ENCODE measurements at regions not wholly inside any gene's neighbourhood (a gene's known extent, or its start where the extent isn't known, plus 50 kb on each side); places are given as distances from the start of the nearest gene placed in this dataset.

DNA sequence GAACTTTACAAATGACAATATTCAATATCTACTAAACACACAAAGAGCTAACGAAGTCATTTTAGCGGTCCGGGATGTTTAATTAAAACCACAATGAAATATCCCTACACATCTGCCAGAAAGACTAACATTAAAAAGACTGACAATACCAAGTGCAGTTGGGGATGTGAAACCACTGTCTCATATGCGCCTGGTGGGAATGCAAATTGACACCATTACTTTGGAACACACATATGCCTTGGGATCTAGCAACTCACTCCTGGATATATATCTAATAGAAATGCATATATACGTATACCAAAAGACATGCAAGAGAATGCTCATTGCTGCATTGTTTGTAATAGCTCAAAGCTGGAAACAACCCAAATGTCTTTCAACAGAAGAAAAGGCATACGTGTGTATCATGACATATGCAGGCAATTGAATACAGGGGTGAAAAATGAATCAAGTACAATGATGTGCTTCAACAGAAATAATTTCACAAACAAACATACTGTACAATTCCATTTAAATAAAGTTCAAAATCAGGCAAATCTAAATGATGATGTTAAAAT lies 153.3 kb downstream of the CARTPT start:
- DNase-seq, result no peak

DNA sequence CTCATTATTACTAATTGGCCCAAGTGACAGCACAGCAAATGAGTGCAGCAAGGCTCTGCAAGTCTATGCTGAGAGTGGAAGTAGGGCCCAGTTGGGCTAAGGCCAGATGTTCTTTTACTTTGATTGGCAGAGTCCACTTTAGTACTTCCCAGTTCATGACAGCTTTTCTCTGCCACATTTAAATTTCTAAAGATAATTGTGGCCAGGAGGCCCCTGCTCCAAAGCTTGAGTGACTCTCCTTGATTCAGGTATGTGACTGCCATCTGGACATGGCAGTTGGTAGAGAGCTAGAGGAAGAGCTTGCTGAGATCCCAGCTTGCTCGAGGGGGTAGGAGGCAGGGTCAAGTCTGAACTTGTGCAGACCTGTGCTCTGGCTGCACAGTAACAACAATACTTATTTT lies 154.1 kb downstream of the CARTPT start:
- DNase-seq, result no peak

DNA sequence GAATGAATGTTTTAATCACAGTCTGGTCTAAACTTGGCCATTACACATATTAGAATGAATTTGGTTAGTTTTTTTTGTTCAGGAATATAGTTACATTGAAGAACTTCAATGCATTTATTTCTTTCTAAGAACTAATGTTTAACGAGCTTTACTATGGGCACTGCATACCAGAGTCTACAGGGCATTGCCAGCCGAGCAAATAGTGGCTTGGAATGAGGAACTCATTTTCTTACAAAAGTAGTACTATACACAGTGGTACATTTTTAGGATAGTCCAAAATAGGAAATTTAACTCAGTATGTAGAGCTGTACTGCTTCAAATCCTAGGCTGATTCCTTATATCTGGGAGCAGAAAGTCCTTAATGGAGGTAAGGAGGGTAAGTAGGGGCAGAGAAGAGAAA lies 155.4 kb downstream of the CARTPT start:
- DNase-seq, result no peak

DNA sequence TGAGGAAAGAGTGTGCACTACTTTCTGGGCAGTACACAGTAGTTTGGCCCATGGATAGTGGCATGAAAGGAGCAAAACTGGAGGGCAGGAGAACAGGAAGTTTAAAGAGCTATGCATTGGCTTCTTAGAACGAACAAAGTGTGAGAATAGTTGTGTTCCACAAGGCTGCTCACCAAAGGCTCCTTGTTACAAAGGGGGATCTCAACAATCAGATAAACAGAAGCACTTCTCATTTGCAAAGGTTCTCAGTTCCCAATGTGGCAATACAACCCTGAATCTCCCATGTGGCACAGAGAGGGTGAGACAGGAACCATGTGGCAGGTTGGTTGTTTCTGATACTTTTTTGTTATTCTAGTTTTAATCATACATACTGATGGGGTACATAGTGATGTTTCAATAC lies 158.4 kb downstream of the CARTPT start:
- no peak for DNase-seq

DNA sequence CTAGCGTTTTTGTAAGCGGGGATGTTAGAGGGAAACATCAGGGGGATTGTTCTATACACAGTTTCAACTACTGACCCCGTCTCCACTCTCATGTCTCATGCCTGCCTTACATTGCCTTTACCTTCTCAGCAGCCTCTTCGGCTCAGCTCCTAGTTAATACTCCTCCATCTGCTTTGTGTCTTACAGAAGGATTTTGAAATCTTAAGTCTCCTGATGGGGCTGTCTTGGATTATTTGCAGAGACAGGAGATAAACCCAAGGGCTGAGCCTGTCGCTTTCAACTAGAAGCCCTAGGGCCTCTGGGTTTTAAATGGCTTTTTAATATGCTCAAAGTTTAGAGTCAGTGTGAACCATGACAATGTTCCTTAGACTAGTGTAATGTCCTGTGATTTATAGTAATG lies 161.5 kb downstream of the CARTPT start:
- no peak for DNase-seq

DNA sequence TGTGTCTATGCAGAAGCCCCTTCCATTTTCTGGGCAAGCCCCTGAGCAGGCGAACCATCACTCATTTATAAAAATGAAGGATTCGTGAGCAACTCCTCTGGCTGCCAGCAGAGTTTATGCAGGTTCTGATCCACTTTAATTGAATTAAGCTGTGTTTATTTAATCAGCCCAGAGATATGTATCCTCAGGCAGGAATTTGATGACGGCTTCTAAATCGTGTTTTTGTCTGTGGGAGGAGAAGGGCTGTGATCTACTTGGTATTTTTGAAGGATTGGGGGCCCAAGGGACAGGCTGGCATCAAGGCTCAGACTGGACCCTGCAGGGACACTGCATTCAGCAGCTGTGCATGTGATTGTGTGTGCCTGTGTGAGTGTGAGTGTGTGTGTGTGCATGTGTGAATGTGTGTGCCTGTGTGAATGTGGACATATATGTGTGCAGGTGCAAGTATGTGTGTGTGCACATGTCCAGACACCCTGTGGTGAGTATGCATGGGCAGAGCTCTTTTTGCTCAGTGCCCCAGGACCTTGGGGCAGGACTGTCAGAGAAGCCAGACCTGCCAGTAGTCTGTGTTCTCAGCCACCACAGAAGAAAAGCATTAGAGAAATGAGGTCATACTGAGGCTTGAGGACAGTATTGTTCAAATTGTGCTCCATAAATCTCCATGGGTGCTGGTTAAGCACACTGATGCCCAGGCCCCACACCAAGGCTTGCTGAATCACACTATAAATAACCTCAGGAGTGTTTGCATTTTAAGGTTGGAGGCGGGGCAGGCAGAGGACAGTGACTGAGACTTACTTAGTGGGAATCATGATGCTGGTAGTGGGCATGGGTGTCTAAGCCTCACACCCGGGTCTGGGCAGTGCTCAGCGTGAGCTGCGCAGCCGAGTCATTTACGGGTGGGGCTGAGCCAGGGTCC lies 164.0 kb downstream of the CARTPT start:
- no peak for DNase-seq

DNA sequence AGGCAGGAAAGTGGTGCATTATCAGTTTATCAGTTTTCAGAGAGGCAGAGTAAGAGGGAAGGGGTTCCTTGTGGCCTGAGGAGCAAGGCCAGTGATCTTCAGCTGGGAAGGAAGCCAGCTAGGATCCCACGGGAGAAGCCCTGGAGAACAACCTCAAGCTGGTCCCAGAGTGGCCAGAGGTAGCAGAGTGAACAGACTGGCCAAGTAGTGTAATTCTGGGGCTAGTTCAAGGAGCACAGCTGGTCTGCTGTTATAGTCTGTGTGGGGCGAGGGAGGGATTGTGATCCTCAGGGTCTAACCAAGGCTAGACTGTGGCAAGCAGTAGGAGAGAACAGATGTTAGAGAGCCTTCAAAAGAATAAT lies 164.6 kb downstream of the CARTPT start:
- DNase-seq, result no peak

DNA sequence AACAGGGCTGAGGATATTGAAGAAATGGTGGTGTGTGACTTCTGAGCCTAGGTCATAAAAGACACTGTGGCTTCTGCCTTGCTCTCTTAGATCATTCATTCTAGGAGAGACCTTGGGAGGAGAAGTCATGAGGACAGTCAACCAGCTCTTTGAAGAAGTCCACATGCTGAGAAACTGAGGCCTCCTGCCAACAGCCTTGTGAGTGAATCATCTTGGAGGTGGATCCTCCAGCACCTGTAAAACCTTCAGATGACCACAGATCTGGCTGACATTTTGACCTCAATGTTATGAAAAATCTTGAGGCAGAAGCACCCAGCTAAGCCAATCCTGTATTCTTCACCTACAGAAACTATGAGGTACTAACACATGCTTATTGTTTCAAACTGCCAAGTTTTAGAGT lies 165.9 kb downstream of the CARTPT start:
- DNase-seq, result no peak

DNA sequence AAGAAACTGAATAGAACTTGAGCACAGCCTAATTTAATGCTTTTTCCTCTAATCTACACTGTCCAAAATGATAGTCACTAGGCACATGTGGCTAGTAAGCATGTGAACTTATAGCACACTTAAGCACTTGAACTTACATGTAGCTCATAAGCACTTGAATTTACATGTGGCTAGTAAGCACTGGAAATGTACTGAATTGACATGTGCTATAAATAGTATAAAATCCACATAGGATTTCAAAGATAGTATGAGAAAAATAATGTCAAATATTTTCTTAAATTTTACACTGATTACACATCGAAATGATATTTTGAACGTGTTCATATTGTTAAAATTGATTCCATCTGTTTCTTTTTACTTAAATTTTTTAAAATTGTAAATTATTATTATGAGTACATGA lies 167.3 kb downstream of the CARTPT start:
- no peak for DNase-seq

DNA sequence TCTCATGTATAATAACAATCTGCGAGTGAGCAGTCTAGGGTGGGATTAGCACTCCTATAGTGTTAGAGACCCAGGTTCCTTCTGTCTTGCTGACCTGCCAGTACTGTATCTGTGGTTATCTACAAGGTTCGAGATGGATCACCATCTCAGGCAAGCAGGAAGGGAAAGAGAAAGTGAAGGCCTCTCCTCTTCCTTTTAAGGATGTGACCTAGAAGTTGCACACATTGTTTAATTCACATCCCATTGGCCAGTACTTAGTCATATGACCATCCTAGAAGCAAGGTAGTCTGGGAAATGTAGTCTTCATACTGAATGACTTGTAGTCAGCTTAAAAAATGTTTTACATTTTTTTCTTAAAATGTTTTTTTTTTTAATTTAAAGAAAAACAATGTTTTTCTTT lies 168.6 kb downstream of the CARTPT start:
- no peak for DNase-seq

DNA sequence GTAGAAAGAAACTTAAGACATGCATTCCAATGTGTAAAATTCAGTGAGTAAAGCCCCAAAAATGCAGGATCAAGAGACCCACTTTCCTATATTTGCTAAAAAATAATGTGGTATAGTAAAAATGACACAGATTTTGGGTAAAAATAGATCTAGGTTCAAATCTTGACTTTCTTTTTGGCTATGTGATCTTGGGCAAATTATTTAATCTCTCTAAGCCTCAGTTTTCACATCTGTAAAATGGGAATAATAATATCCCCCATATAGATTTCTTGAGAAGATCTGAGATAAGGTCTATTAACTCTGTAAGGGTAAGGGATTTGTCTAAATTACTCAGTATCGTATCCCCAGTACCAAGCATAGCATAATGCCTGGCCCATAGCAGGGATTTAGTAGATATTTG lies 172.3 kb downstream of the CARTPT start:
- DNase-seq, result no peak

DNA sequence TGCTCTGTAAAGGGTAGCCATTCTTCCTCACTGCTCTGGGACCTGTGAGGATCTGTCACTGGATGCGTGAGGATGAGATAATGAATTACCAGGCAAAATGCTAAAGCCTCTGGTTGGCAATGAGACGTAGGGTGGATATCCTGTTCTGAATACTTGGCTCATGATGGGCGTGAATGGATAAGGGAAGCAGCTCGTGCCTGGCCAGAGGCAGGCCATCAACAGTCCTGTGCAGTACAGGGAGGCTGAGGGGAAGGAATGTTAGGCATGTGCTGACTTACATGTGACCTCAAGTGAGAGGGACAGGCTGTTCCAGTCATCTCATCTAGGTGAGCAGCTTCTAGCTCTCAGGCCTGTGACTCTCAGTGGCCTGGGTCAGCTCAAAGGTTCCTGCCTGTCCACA lies 172.8 kb downstream of the CARTPT start:
- DNase-seq, result no peak

DNA sequence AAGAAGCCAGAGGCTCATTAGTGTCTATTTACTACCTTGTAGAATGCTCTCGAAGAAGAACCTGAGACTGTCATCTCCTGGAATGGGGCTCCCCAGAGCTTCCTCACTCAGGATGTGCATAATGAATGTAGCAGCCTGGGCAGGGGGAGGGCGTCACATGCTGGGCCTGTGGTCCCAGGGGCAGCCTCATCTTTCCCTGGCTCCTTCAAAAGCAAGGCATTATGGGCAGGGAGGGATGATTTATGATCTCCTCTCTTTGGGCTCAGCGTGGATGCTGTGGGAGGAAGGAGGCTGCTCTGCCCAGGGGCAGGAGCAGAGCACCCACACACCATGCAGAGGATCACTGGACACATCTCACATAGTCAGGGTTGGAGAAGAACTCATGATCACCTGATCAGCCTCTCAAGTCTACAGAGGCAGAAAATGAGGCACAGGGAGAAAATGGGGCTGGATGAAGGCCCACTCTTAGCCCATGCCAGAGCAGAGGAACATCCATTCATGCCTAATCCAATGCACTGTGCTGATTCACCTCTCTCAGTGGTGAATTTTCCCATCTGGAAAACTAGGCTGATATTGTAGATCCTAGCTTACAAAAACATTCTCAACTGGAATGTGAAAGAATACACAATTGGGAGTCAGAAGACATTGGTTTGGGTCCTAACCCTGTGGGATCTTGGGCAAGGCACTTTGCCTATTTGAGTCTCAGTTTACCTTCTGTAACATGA lies 173.7 kb downstream of the CARTPT start:
- no peak for DNase-seq

DNA sequence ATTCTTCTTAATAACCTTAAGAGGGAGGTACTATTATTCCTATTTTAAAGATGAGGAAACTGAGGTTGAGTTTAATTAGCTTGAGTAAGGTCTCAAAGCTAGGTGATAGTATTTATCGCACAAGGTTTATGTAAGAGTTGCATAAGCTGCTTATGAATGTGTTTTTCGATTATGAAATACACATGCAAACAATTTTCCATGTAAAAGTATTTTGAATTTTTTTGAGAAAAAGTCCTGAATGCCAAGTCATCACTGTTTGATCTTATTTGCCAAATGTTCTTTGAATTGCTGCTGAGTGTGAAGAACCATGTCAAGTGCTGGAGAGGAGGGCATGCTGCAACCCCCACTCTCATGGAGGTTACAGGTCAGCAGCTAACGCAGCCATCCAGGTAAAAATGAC lies 174.4 kb downstream of the CARTPT start:
- DNase-seq, result no peak

DNA sequence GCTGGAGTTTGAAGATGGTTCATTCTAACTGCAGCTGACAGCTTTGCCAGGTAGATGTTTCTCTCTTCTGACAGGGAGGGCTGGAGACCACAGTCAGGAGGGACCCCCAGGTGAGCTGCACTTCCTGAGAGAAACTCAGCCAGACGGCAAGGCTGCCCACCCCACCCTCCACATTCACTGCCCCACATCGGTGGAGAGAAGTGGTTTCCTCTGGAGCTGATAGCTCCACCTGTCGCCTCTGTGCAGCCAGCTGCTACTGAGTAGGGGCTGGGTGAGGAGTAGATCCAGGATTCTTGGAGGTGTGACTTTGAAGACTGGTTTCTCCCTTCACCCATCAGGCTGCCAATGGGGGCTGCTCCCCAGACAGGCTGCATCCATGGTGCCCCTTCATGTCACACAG lies 175.0 kb downstream of the CARTPT start:
- DNase-seq, result no peak

DNA sequence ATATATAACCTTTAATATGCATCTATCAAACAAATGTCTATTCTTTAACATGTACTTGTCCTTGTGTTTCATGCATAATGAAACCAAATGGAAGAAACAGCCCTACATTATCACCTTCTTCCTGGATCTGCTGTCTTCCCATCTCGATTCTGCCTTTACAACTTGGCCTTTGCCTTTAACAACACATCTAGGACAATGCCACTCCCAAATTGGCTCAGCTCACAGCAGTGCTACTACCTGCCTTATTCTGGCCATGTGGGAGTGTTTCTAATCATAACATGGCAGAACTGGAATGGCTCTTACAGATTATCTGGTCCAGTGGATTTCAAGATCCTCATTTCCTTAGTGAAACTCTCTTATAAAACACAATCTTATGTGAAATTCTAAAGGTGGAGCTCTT lies 176.5 kb downstream of the CARTPT start:
- DNase-seq, result no peak

DNA sequence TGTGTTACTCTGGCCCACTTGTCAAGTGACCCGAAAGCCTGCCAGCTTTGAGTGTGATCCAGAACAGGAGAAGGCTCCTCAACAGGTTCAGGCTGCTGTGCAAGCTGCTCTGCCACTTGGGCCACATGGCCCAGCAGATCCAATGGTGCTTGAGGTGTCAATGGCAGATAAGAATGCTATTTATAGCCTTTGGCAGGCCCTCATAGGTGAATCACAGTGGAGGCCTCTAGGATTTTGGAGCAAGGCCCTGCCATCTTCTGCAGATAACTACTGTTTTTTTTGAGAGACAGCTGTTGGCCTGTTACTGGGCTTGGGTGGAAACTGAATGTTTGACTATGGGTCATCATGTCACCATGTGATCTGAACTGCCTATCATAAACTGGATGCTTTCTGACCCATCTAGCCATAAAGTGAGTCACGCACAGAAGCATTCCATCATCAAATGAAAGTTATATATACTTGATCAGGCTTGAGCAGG lies 180.8 kb downstream of the CARTPT start:
- no peak for DNase-seq

DNA sequence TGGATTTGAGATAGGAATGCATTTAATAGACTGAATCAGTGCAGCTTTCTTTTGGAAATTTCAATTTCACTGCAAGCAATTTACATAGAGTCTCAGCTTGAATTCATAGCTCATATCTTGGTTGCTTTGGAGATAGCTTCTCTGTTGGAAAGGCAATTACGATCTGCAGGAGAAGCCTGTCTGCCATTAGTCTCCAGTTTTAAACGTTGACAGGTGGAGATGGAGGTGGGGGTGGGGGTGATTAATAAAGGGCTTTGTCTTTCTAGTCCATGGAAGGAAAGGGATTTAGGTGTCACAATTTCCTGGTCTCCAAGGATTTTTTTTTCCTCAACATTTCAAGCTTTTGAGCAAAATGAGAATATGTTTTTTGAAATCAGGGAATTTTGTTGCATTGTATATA lies 184.7 kb downstream of the CARTPT start:
- no peak for DNase-seq

DNA sequence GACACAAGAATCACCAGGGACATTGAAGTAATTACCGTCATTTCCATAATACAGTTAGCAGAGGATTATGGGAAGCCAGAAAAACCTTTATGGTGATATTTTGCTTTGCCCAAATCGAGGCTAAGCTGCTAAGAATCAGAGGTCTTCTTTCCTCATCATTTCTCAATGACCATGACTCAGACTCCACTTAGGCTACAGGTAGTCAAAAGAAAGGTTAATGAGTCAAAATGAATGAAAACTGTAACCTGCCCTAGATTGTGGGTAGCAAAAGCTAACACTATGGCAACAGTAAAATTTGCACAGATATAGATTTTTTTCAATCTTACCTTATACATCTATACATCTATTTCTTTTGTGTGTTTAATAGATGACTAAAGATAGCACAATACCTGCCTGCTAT lies 185.8 kb downstream of the CARTPT start:
- DNase-seq, result no peak

DNA sequence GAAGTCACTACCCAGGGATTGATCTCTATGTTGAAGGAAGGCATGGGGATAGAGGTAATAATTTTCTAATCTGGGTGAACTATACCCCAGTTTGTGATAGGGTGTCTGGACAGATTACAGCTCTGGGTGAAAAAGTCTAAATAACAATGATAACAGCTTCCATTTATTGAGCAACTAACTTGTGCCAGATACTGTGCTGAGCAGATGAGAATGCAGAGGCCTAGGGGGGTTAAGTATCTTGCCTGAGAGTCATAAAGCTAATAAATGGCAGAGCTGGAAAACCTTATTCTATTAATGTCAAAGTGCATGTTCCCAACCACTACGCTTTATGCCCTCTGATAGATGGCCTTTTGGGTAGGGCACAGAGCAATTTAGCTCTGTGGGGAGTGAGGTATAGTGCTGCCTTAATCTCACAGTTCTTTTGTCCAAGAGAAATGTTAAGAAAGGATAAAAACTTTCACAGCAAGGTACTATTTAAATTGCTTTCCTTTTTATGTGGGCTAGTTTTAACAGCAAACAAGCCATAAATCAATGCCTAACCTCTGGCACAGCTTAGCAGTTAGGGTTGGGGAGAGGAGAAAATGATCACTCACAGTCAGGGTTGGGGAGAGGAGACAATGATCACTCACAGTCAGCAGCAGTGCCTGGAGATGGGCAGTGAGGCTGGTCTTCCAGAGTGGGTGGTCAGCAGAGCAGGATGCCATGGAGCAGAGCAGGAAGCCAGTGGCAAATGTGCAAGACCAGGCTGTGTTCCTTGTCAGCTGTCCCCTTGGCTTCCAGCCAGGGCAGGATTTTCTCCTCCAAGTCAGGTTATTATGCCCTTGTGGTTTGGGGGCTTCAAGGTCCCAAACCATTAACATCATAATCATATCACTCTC lies 187.0 kb downstream of the CARTPT start:
- DNase-seq, result no peak

DNA sequence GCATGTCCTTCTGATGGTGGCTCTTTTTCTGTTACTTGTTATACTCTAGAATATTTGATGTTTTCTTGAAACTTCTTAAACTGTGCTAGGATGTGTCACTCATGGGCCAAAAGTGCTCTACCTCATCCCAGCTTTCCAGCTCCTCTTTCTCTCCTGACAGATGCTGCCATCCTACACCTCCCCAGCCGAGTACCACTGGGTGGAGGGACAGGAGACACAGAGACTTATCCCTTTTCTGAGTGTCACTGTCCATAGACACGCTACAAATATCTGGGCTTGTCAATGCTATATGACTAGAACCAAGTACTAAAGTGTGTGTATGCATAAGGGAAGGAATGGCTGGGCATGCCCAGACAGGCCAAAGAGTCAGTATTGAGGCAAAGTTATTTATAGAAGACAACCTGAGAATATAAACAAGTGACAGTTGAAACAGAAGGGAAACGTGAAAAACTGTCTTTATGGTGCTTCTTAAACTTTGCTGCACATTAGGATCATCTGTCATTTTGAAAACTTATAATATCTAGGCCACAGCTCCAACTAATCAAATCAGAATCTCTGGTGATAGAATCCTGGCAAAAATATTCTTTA lies 188.0 kb downstream of the CARTPT start:
- no peak for DNase-seq

DNA sequence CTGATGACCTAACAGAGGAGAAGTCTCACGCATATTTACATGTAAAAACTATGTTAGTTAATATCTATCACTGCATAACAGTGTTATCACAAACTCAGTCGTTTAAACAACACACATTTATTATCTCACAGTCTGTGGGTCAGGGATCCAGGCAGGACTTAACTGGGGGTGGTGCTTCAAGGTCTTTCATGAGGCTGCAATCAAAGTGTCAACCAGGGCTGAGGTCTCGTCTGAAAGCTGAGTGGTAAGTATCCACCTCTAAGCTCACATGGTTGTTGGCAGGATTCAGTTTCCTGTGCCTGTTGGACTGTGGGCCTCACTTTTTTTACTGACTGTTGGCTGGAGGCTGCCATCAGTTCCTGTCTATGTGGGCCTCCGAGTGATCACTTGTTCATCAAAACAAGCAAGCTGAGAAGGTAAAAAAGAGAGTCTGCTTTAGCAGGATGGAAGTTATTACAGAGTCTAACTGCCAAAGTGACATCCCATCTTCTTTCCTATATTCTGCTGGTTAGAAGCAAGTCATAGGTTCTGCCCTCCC lies 188.6 kb downstream of the CARTPT start:
- DNase-seq, result no peak

Data from CD4-positive, alpha-beta T cell treated with Interleukin-17A for 4 hours (primary cell).